ENCODE measurements at regions not wholly inside any gene's neighbourhood (a gene's known extent, or its start where the extent isn't known, plus 50 kb on each side); places are given as distances from the start of the nearest gene placed in this dataset.

DNA sequence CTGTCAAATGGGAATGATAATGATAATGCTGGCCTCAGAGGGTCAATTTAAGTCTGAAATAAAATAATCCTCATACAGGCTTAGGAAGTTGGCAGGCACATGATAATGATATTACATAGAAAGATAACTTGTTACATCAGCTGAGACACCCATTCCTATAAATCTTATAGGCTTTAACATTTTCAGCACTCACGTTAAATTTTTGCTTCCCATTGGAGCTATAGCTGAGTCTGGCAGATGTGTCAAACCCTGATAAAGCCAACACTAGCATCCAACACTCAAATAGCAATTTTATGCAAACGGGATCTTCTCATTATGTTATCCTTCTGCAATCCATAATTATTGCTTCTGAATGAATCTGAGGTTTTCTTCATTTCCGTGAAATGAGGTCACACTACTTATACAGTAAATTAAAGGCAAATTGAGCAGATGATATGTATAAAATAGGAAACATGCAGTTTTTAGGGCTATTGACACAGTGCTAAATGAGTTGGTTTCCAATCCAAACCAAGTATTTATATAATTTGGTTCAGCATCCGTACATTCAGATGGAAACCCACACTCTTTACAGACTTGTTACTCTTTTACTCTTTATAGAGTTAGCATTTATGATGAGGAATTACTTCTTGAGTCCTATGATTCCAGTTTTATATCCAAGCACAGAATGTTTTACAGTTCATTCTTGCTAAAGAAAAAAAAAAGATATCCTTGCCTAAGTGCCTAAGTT, 481.6 kb downstream of the BTBD3 start:
- DNase-seq: no peak

DNA sequence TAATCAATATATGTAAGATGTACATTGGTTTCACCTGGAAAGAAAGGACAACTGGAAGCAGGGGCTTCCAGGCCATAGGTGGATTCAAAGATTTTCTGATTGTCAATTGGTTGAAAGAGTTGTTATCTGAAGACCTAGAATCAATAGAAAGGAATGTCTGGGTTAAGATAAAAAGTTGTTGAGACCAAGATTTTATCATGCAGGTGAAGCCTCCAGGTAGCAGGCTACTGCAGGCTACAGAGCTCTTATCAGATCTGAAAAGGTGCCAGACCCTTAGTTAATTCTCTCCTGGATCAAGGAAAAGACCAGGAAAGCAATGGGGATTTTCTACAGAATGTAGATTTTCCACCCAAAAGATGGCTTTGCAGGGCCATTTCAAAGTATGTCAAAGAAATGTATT, 487.2 kb downstream of the BTBD3 start:
- DNase-seq: no peak

DNA sequence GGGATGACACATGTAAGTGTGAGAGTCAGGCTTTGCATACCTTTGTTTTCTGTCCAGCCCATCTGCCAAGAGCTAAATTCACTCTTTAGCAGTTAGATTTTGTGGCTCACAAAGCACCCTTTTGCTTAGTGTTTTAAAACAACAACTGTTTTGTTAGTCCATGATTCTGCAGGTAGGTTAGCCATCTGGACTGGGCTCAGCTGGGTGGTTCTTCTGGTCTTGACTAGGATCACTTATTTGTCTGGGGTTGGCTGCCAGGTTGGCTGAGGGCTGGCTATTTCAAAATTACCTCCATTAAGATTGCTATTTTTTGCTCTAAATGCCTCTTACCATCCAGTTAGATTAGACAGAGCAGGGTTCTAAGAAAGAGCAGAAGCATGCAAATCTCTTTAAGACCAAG, 489.3 kb downstream of the BTBD3 start:
- no peak for DNase-seq

DNA sequence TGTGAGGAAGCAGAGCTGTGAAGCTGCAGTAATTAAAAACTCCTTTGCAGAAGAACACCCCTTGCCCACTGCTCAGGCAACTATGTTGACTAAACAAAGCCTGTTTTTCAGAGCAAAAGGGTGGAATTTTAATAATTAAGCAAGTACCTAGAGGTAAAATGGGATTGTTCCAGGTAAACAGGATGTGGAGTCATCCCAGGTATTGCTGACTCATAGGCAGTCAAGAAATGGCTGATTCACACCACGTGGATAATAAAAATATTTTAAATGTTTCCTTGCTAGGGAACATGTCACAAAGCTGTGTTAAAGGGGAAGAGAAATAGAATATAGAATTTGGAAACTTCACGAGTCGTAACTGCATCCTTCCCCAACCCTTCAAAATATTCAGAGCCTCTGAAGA, 491.8 kb downstream of the BTBD3 start:
- DNase-seq: no peak

DNA sequence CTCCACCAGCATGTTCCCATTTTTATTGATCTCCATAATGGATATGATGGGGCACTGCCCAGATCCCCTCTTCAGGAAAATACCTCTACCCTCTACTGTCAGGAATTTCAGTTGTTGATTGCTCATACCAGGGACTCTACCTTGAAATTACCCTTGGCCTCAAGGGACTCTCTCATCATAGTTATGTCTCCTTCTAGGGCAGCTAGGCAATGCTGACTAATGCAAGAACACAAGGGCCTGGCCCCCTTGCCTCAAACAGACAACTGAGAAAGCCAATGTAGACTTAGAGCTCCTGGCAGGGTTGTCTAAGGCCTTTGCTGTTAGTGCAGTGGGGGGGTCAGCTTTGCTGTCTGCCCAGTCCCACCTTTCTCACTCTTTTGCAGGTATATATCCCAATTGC, 493.1 kb downstream of the BTBD3 start:
- no peak for DNase-seq

DNA sequence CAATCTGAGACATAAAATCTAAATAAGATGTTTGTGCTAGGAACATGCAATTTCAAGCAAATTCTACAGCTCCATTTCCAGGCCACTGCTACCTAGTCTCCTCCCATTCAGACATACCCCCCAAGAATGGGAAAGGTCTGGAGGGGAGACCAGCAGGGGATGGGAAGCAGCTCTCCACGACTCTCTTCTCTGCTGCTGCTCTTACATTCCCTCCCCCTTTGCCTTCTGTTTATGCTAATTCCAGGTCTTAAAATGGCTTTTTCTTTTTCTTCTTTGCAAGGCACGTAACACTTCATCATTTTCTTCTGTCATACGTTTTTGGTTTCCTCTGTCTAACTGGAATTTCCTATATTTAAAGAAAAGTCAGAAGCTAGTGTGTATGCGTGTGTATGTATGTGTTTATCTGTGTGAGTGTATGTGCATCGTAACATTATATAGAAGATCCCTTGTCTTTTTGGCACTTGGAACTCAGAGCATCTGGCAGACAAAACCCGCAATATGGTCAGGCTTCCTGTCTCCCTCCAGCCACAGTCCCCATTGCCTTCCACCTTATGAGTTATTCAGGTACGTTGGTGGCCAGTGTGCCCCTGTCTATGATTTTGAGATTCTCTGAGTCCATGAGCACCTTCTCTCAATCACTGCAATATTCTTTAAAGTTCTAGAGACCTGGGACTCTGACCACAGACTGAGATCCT, 493.7 kb downstream of the BTBD3 start:
- no peak for DNase-seq

DNA sequence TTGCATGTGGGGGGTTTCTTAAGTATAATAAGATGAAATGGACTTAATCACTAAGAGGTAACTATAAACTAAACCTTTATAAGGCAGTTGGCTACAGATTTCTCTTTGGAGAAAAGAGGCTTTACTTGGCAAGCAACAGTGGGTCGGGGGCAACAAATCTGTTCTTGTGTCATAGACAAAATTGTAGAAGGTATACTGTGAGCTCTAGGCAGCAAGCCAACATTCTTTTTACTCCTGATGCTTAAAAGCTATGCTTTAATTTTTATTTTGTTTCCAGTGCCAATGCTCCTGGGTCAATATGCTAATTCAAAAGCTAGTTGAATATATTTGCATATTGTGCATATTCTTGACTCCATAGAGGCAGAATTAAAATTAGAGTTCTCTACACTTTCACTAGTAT, 495.4 kb downstream of the BTBD3 start:
- no peak for DNase-seq

DNA sequence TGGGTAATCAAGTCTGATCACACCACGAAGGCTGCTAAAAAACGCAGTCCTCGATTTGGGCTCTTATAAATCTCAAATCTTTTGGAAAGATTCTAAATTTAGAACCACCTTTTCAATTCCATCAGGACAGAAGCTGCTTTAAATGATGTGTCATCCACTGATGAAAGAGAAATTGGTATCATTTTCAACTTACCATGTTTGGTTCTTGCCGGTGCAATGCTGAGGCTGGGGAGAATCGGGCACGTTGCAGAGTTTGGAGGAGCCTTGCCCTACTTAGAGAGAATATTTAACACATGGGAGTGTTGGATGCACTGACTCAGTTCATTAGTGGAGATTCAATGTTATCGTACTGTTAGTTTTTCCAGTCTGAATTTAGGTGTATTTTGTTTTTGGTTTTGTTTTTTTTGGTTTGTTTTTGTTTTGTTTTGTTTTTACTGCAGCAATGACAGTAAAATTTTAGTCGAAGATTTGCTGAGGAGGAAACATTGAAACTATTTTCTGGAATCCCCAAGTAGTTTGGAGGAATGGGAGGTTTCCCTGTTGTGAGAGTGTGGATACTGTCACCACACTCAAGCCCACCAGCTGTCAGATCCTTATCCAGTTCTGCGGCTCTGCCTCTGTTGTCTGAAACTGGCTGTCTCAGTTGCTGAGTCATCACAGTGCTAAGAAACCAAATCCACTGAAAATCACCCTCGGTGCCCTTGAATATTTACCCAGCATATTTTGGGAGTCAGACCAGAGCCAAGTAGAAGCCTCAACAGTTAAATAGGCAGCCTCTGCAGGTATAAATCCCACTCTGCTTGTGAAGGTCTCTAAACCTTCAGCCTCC, 497.0 kb downstream of the BTBD3 start:
- no peak for DNase-seq

DNA sequence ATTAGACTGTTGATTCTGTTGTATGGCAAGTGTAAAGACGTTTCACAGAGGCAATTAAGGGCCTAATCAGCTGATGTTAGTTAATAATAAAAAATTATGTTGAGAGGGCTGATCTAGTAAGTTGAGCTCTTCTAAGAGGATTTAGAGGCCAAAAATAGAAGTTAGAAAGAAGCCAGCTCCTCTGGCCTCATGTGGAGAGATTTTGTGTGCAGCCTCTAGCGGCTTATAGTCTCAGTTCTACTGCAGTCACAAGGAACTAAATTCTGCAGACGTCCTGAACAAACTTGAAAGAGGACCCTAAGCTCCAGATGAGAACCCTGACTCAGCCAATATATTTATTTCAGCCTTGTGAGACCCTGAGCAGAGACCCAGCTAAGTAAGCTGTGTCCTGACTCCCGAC, 498.6 kb downstream of the BTBD3 start:
- peak; percentile 28 for DNase-seq

DNA sequence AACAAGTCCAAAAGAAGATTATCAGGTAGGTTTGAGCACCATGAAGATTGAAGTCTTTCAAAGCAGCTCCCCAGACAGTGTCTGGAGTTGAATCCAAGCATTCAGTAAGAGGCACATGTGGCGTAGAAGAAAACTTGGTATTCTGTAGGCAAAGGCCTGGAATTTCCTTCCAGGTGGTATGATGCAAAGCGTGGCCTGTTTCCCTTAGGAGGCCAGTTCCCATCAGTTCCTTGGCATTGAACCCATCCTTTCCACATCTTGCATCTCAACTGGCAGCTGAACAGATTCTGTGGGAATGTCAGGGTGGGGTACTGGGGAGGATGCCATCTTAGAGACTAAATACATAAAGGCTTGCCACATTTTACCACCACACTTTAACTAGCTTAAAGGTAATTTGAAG, 516.0 kb downstream of the BTBD3 start:
- DNase-seq: no peak

DNA sequence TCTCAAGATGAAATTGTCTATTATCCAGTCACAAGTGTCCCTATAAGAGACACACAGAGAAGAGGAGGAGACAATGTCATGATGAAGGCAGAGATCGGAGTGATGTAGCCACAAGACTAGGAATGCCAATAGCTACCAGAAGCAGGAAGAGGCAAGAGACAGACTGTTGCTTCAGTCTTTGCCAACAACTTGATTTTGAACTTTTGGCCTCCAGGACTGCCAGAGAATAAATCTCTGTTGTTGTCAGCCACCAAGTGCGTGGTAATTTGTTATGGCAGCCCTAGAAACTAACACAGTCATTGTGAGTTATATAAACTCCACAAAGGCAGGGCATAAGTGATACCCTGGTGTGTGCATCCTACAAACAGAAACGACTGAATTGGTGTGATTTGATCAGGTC, 517.0 kb downstream of the BTBD3 start:
- no peak for DNase-seq

DNA sequence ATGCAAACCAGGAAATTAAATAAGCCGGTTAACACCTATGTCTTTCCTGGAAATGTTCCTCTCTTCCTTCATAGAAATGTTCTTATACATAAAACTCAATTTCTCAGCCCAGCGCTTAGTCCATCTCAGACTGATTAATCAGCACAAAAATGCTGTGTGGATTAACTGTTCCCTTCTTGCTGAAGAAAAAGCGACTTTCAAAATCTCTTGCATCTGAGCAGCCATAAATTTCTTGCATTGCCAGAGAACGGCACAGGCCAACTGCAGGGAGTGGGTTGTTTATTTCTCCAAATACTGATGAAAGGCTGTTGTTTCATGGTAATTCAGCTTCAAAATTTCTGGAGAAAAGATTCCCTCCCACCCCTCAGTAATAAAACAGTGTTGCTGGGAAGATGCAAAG, 517.6 kb downstream of the BTBD3 start:
- no peak for DNase-seq

DNA sequence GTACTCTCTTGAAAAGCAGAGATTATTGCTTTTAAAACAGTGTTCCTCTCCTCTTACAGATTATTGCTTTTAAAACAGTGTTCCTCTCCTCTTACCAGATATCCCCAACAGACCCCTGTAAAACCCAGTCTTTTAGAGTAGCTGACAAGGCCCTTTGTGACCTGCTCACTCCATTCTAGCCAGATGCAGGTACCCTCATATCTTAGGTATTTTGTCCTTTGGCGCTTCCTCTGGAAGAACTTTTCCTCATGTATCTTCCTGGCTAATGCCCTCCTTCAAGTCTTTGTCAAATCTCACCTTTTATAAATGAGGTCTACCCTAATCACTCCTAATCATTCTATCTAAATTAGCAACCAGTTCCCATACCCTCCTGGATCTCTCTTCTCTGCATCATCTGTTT, 536.0 kb downstream of the BTBD3 start:
- no peak for DNase-seq

DNA sequence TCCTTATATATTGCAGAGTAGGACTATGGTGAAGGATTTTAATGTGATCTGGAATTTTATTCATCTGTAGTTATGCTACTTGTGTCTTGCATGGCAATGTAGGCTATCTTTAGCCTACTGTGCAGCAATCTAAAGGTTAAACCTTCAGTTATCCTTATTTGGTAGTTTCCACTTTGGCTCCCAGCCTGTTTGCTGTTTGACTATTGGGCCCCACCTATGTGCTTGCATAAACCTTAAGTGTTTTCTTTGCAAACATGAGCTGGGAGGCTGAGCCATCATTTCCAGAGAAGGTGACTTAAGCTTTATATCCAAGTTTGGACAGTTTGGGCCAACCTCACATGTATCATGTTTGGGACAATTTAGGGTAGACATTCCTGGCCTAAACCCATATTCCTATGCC, 537.5 kb downstream of the BTBD3 start:
- no peak for DNase-seq

DNA sequence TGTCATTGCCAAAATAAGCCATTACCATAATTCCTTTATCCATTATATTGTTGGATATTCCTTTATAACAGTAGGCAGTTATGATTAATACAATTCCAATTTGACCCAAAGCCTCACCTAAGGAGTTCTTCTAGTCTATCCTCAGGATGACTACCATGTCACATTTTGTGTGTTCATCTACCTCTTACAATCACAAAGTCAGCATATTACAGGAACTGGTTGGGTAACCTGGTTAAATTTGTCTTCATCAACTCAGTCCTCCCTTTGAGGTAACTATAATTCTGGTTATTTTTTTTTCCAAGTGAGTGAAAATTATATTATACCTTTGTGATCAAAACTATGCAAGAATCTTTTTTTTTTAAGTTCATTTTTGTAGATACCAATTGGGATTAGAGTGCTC, 540.5 kb downstream of the BTBD3 start:
- DNase-seq: no peak

DNA sequence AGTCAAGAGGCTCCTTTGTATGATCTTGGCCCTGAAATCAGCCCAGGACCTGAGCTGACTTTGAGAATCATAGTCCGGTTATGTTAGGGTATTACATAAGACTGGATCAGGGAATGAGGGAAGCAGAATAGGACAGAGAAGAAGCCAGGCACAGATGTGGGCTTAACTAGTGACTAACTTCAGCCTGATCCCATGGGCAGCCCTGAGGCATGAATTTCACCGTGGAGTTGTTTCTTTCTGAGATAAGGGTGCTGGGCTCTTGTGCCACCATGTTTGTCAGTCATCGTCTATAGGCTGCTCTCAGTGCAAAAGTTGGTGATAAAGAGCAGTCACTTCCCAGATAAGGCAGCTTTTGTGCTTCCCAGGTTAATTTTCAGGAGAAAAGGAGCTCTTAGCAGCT, 544.7 kb upstream of the SPTLC3 start:
- no peak for DNase-seq

DNA sequence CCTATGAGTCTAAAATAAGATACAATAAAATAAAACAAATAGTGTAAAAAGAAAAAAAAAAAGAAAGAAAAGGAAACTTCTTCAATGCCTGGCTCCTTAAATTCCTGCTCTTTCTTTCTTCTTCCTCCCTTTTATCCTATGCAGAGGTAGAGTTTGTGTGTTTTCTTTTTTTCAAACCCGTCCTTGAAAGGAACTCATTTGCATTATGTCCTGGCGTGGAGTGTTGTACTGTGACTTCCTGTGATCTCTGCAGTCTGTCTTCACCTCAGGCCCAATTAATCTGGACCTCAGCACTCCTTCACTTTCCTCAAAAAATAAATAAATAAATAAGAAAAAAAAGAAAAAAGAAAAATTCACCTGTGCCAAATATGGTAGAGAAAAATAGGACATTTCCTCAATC, 541.9 kb upstream of the SPTLC3 start:
- no peak for DNase-seq

DNA sequence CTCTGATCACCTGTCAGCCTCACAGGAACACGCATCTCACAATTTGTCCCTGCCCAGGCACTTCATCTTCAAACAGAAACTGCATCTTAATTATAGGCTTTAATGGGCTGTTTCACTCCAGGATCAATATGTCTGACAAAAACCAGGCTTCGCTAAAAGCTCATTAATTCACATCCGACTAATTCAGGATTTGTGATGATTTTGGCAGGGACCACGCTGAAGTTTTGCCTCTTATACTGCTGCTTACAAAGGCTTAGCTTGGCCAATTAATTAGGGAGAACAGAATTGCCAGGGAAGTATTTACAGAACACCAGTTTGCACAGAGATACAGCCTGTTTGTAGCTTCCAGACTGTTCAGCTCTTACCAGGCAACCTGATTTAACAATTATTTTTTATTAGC, 541.0 kb upstream of the SPTLC3 start:
- DNase-seq: no peak

DNA sequence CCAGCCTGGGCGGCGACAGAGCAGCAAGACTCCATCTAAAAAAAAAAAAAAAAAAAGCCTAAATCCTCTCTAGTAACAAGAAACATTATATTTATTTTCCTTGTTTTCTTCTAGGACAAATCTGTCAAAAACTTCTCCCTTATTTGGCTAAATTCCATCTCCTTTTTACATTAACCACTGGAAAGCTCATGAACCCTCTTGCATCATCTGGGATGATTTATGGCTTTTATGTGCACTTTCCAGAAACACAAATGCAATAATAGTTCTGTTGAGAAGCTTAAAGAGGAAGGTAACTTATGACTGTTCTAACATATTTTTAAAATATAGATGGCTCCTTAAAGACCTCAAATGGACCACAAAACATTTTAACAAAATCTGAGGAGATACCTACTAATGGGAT, 526.1 kb upstream of the SPTLC3 start:
- DNase-seq: no peak

DNA sequence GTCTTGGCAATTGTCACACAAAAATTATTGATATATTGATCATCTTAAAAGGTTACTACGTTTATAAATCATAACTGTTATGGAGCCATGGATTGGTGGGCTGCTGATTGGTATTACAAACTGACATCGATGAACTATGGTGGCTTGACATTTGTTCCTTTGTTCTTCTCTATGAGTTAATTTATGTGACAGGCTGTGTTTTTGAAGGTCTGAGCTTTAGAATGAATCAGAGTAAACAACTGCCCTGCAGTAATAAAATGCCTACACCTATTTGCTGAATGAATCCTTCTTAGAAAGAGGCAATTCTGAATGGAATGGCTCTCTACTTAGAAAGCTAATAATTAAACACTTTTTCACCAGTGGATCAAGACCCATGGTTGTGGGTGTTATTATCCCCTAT, 506.3 kb upstream of the SPTLC3 start:
- DNase-seq: no peak

DNA sequence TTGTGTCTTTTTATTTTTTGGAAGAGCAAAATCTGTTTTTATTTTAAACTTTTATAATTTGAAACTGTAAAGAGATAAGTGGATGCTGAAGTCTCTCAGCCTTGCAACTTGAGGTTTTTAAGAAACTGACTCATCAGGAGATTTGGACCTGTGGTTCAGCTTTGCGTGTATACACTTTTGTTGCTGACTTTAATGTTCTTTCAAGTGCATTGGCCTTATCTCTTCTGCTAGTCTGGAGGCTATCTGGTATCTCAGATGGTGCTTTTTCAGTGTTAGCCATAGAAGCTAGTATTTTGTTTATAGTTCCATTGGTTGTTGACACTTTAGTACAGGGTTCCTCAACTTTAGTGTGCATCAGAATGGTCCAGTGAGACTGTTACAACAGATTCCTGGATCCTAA, 504.0 kb upstream of the SPTLC3 start:
- no peak for DNase-seq

DNA sequence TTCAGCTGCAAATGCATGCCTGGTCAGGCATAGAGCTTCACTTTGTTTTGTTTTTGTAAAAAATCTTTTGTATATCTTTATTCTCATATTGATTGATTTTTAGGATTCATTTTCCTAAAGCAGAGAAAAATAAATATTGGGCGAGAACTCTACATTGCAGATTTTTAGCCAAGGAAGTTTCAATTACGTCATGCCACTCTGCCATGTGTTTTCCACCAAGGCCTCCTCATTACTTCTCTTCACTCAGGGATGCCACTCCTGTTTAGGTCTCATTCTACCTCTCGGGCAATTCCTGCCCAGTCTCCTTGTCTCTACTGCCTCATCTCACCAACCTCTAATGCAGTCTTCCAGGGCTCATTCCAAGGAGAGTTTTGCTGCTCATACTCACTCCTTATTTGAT, 497.3 kb upstream of the SPTLC3 start:
- DNase-seq: no peak

DNA sequence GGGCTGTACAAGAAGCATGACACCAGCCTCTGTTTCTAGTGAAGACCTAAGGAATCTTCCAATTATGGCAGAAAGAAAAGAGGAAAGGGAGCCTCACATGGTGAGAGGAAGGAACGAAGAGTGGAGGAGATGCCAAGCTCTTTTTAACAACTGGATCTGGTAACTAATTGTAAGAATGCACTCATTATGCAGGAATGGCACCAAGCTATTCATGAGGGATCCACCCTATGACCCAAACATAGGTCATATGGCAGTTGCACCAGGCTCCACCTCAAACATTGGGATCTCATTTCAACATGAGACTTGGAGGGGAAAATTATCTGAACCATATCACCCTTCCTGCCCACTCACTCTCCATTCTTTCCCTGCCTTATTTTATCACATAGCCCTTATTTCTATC, 496.0 kb upstream of the SPTLC3 start:
- DNase-seq: no peak

DNA sequence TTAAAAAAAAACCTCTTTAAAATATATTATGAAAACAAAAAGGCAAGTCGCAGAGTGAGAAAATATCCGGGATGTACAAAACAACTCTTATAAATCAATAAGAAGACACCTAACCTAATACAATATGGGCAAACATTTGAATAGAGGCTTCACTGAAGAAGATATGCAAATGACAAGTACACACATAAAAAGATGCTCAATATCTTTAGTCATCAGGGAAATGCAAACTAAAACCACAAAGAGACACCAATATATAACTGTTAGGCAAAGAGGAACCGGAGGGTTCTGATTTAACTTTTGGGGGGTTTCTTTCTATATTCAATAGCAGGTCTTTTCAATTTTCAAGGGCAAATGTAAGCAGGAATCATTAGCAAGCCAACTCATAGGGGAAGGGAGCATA, 480.7 kb upstream of the SPTLC3 start:
- no peak for DNase-seq

Data from NCI-H524 treated with DMSO at 0.1 percent for 48 hours (cell line).